ENCODE measurements at regions not wholly inside any gene's neighbourhood (a gene's known extent, or its start where the extent isn't known, plus 50 kb on each side); places are given as distances from the start of the nearest gene placed in this dataset.

DNA sequence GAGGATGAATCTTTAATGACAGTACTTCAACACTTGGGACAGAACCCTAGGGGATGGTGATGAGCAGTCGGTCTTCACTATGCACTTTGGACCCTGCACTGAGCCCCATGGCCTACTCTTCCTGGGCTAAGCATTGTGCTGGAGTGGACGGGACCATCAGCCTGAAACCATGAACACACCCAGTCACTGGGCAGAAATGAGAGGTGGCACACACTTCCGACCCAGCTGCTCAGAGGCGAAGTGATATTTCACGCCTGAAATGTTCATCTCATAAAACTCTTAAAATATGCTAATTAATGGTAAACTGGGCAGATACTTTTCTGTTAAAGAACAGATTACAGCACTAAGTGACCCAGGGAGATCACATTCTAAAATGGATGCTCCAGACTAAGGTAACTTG lies 150.3 kb upstream of the NDUFV2 start:
- no peak for TF ChIP-seq CTCF (IDR thresholded peaks at IDR 0.05; ENCODE audit: extremely low read depth, insufficient read depth, missing control alignments)
- no peak for DNase-seq (ENCODE audit: low spot score)
- in situ Hi-C loops (cut with MboI; ENCODE audit: low pct_unique_long_range_greater_than_20kb, low sequenced_read_pairs, unreplicated experiment): no loop called here

- no peak for DNase-seq (ENCODE audit: low spot score)
- in situ Hi-C loops (cut with MboI; ENCODE audit: low pct_unique_long_range_greater_than_20kb, low sequenced_read_pairs, unreplicated experiment): no loop called here
- no peak for TF ChIP-seq CTCF (IDR thresholded peaks at IDR 0.05; ENCODE audit: extremely low read depth, insufficient read depth, missing control alignments)
These were observed 149.4 kb upstream of the NDUFV2 start for GRCh38 chr18:8952769-8953760.

- in situ Hi-C loops (cut with MboI; ENCODE audit: low pct_unique_long_range_greater_than_20kb, low sequenced_read_pairs, unreplicated experiment): no loop called here
- no peak for DNase-seq (ENCODE audit: low spot score)
- no peak for TF ChIP-seq CTCF (IDR thresholded peaks at IDR 0.05; ENCODE audit: extremely low read depth, insufficient read depth, missing control alignments)
These were observed 144.8 kb upstream of the NDUFV2 start for GRCh38 chr18:8957731-8958130.

DNA sequence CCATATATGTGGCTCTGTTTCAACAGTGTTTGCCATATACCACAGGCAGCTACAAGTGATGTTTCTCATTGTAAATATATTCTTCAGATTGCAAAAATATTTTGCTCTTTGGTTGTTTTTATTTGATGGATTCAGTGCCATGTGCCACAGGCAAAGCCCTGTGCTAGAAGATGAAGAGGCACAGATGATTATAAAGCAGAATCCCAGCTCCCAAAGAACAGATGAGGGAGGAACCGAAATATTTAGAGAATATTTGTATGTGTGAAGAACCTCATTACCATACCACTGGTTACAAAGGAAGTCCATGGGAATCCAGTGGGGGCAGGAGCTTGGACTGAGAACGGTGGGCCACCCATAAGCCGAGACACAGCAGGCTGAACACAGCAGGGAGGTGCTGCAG lies 143.8 kb upstream of the NDUFV2 start:
- DNase-seq (ENCODE audit: low spot score): no peak
- in situ Hi-C loops (cut with MboI; ENCODE audit: low pct_unique_long_range_greater_than_20kb, low sequenced_read_pairs, unreplicated experiment): no loop called here
- TF ChIP-seq CTCF (IDR thresholded peaks at IDR 0.05; ENCODE audit: extremely low read depth, insufficient read depth, missing control alignments): no peak

- DNase-seq (ENCODE audit: low spot score): no peak
- in situ Hi-C loops (cut with MboI; ENCODE audit: low pct_unique_long_range_greater_than_20kb, low sequenced_read_pairs, unreplicated experiment): no loop called here
- no peak for TF ChIP-seq CTCF (IDR thresholded peaks at IDR 0.05; ENCODE audit: extremely low read depth, insufficient read depth, missing control alignments)
These were observed 142.9 kb upstream of the NDUFV2 start for GRCh38 chr18:8959551-8960135.

DNA sequence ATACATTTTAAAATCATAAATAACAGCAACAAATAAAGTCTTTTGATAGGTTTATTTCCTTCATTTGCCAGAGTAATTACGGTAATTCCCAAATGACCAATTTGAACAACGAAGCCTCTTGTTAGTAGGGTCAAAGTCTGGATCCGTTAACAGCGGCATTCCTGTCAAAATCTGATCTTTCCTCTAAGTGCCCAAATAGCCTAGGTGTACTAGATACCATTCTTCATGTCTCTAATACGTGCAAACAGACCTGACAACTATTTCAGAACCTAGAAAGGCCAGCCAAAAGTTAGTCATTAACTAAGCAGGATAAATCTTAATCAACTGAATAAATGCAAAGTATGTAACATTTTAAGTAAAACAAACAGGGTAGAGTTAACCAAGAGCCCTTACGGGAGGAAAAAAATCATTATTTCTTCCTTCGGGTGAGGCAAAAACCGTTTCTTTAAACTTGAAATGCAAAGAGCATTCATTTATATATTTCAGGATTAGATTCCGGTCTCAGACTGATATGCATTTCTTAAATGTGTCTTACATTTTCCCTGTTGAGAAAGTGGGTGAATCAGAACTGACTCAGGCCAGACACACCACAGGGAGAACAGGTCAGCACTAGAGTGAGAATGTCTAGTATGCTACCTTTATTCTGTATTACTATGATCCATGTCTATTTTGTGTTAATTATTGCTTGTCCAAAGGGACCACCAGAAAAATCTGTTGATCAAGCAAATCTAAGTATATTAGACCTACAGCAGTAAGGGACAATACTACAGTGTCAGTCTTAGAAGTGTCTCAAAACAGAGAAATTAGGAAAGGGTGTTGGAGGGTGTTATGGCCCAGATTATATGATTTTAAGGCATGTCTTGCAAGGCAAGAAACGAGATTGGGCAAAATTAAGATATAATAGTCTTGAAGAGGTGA lies 141.5 kb upstream of the NDUFV2 start:
- no peak for TF ChIP-seq CTCF (IDR thresholded peaks at IDR 0.05; ENCODE audit: extremely low read depth, insufficient read depth, missing control alignments)
- in situ Hi-C loops (cut with MboI; ENCODE audit: low pct_unique_long_range_greater_than_20kb, low sequenced_read_pairs, unreplicated experiment): no loop called here
- DNase-seq (ENCODE audit: low spot score): no peak
